Endothelial cell of umbilical vein (primary cell): ENCODE measurements at regions not wholly inside any gene's neighbourhood (a gene's known extent, or its start where the extent isn't known, plus 50 kb on each side); places are given as distances from the start of the nearest gene placed in this dataset.

Experiments used
- BruUV-seq: library from RNA; stranded (reverse); fragments of 400-500 nt; replicated peaks from 2 replicates; lab custom pipeline; 2021; lab: Mats Ljungman, UMichigan
- CTCF ChIA-PET: fragments of 300-600, 350-600 bp; sonication (Branson Sonifier 250); formaldehyde crosslinking; loops from one replicate; lab custom pipeline; 2021; ENCODE audit warnings: antibody characterized with exemption, inconsistent platforms; lab: Charles Lee
- POLR2A ChIA-PET: fragments of 300-600, 350-600 bp; sonication (Branson Sonifier 250); formaldehyde crosslinking; loops from one replicate; lab custom pipeline; 2021; ENCODE audit warnings: antibody characterized with exemption, inconsistent platforms; lab: Charles Lee
- DNase-seq: peaks from one replicate; pipeline ENCODE4 v3.0.0-alpha.2; 2011; ENCODE audit warnings: low read depth, low spot score
- FAIRE-seq: peaks from 2 replicates; lab custom pipeline; 2011; peaks lifted over from hg19 to GRCh38; lab: Jason Lieb, UNC
- H2AFZ ChIP-seq: 2 replicates; pipeline ENCODE4 v1.6.0; 2012; ENCODE audit warnings: low read depth, low read length, control low read depth, inconsistent platforms
- H3K27ac ChIP-seq: 2 replicates; pipeline ENCODE4 v1.5.1; 2011; ENCODE audit warnings: low read depth, mild to moderate bottlenecking, control low read depth, low read length, moderate library complexity; ENCODE audit not compliant: insufficient read depth
- H3K27me3 ChIP-seq, 2 experiments: 2 replicates each; pipeline versions ENCODE4 v1.6.0 to v1.6.1; 2011; ENCODE audit warnings: low read length in 2 of 2, mixed read lengths in 1 of 2; ENCODE audit not compliant: control insufficient read depth in 2 of 2, insufficient read depth in 2 of 2
- H3K36me3 ChIP-seq, 2 experiments: 2 replicates in 1 of 2; 3 replicates in 1 of 2; pipeline ENCODE4 v1.5.1; 2011; ENCODE audit warnings: low read length in 2 of 2, mild to moderate bottlenecking in 1 of 2, moderate library complexity in 1 of 2; ENCODE audit not compliant: control insufficient read depth in 2 of 2, insufficient read depth in 2 of 2; ENCODE audit errors: extremely low read depth in 1 of 2
- H3K4me1 ChIP-seq: 3 replicates; pipeline ENCODE4 v1.5.1; 2011; ENCODE audit warnings: mild to moderate bottlenecking, low read length; ENCODE audit not compliant: control insufficient read depth, insufficient read depth; ENCODE audit errors: extremely low read depth
- H3K4me2 ChIP-seq: 2 replicates; pipeline ENCODE4 v1.6.1; 2011; ENCODE audit warnings: low read length, control low read depth, mixed read lengths; ENCODE audit not compliant: insufficient read depth
- H3K4me3 ChIP-seq, 3 experiments: fragments of 200-600 bp in 1 of 3; sonication (generic), shearing (Covaris generic) in 1 of 3; replicated peaks in 1 of 3; 2 replicates each; pipeline ENCODE4 v1.5.1; 2011 to 2016; ENCODE audit warnings: control low read depth in 3 of 3, low read length in 3 of 3, mild to moderate bottlenecking in 2 of 3, inconsistent platforms in 1 of 3, low read depth in 1 of 3, moderate library complexity in 1 of 3; ENCODE audit not compliant: insufficient read depth in 1 of 3
- H3K79me2 ChIP-seq: 2 replicates; pipeline ENCODE4 v1.6.0; 2012; ENCODE audit warnings: low read length, inconsistent platforms; ENCODE audit not compliant: control insufficient read depth, insufficient read depth
- H3K9ac ChIP-seq: replicated peaks from 2 replicates; pipeline ENCODE3; 2011; ENCODE audit warnings: low read length, control low read depth; ENCODE audit not compliant: insufficient read depth; ENCODE audit errors: extremely low read depth
- H3K9me1 ChIP-seq: replicated peaks from 3 replicates; pipeline ENCODE4 v1.6.0; 2011; ENCODE audit warnings: mild to moderate bottlenecking, low read length; ENCODE audit not compliant: control insufficient read depth, insufficient read depth; ENCODE audit errors: extremely low read depth
- H3K9me3 ChIP-seq: replicated peaks from 2 replicates; pipeline ENCODE4 v1.5.1; 2012; ENCODE audit warnings: low read length, inconsistent platforms; ENCODE audit not compliant: control insufficient read depth, insufficient read depth
- H4K20me1 ChIP-seq: replicated peaks from 2 replicates; pipeline ENCODE3; 2011; ENCODE audit warnings: mild to moderate bottlenecking, low read length; ENCODE audit not compliant: control insufficient read depth, insufficient read depth; ENCODE audit errors: extremely low read depth
- EZH2 ChIP-seq: IDR thresholded peaks from 2 replicates; pipeline ENCODE4 v1.6.1; 2012; ENCODE audit warnings: borderline replicate concordance, low read depth, mild to moderate bottlenecking, moderate library complexity, low read length, inconsistent platforms; ENCODE audit not compliant: severe bottlenecking
- FOS ChIP-seq: IDR thresholded peaks from 2 replicates; pipeline ENCODE4 v1.6.1; 2011; ENCODE audit warnings: mild to moderate bottlenecking, low read length, moderate library complexity, borderline replicate concordance; ENCODE audit not compliant: insufficient read depth
- GATA2 ChIP-seq: IDR thresholded peaks from 2 replicates; pipeline ENCODE4 v1.7.0; 2011; ENCODE audit warnings: low read depth, mild to moderate bottlenecking, moderate library complexity, mixed read lengths, low read length; ENCODE audit not compliant: insufficient read length, insufficient read depth
- MAX ChIP-seq: IDR thresholded peaks from 2 replicates; pipeline ENCODE4 v1.6.1; 2011; ENCODE audit not compliant: insufficient read depth, insufficient read length
- MYC ChIP-seq: IDR thresholded peaks from one replicate; pipeline ENCODE4 v1.6.1; 2011; ENCODE audit warnings: mild to moderate bottlenecking, low read depth, low read length
- POLR2AphosphoS5 ChIP-seq: IDR thresholded peaks from 2 replicates; pipeline ENCODE4 v1.6.1; 2012; ENCODE audit warnings: low read depth, mild to moderate bottlenecking, control low read depth, low read length, moderate library complexity; ENCODE audit not compliant: insufficient read depth
- dilution Hi-C: fragments of 300-500 bp; cut with MboI; formaldehyde crosslinking; loops from one replicate; pipeline ENCODE4 v1.15.0; 2019; ENCODE audit warnings: low sequenced_read_pairs; ENCODE audit not compliant: extremely low pct_ligation_motif_present
- intact Hi-C: fragments of 100-400 bp; cut with micrococcal nuclease; formaldehyde crosslinking; loops from one replicate; pipeline ENCODE4 v1.10.0; 2022

DNA sequence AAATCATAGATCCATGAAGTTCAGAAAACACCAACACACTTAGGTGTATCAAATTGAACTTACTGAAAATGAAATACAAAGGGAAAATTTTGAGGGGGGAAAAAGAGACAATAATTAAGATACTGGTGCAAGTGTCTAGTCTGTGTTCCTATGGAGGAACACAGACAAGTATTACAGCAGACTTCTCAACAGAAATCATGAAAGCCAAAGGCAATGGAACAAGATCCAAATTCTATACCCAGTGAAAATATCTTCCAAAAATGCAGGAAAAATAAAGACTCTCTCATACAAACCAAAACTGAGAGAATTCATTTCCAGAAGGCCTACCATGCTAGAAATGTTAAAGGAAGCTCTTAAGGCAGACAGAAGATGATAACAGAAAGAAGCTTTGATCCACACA, 63.1 kb downstream of the NRN1 start:
- Histone ChIP-seq H4K20me1 (no peaks in the 10 kb centered on the region), H3K9ac (no peak overlapping the region), H3K9me3 (no peaks in the 10 kb centered on the region), H3K27ac (no peak overlapping the region), H3K4me3 (no peak overlapping the region), H3K79me2 (no peaks in the 10 kb centered on the region), H3K4me1 (no peaks in the 10 kb centered on the region), H2AFZ (no peak overlapping the region), H3K36me3 (no peaks in the 10 kb centered on the region), H3K4me2 (no peak overlapping the region), H3K27me3 (no peaks in the 10 kb centered on the region), H3K9me1 (no peaks in the 10 kb centered on the region)
- intact Hi-C loops = no loop called here
- FAIRE-seq (no peak), DNase-seq (no peak)
- CTCF ChIA-PET = no interaction called here
- BruUV-seq = no TSS peak
- POLR2A ChIA-PET = no interaction called here
- TF ChIP-seq GATA2 (no peak), MAX (no peak), MYC (no peak), FOS (no peak), POLR2AphosphoS5 (no peak)
- dilution Hi-C loops = no loop called here

DNA sequence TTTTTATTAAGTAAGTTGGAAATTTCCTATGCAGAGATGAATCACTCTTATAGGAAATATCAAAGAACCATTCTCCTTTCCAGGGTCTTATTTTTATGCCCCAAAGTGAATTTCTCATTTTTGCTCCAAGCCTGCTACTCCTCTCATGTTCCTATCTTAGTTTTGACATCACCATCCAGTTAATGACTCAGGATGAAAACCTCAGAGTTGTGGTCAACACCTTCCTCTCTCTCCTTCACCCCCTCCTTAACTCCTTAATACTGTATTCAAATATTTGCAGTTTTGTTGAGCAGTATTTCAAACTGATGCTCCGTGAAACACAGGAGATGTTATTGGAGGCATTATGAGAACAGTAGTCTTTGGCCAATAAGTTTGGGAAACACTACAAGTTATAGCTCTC, 64.1 kb downstream of the NRN1 start:
- no peak for DNase-seq
- BruUV-seq = no TSS peak
- ChIA-PET POLR2A (no interaction called here), CTCF (no interaction called here)
- Histone ChIP-seq H4K20me1 (no peaks in the 10 kb centered on the region), H3K27me3 (no peaks in the 10 kb centered on the region), H3K4me3 (no peak overlapping the region), H3K9ac (no peak overlapping the region), H2AFZ (no peak overlapping the region), H3K9me3 (no peaks in the 10 kb centered on the region), H3K9me1 (no peaks in the 10 kb centered on the region), H3K4me2 (no peak overlapping the region), H3K27ac (no peak overlapping the region), H3K36me3 (no peaks in the 10 kb centered on the region), H3K79me2 (no peaks in the 10 kb centered on the region), H3K4me1 (no peaks in the 10 kb centered on the region)
- dilution Hi-C loops (no loop called here), intact Hi-C loops (no loop called here)
- no peak for FAIRE-seq
- no peak for TF ChIP-seq GATA2
- TF ChIP-seq EZH2 = no peak
- no peak for TF ChIP-seq FOS
